Ramos (cell line): ENCODE measurements at regions not wholly inside any gene's neighbourhood (a gene's known extent, or its start where the extent isn't known, plus 50 kb on each side); places are given as distances from the start of the nearest gene placed in this dataset.
"Not testable (repeated sequence)": the region's sequence is repeated elsewhere in the genome, so short reads cannot be mapped to it uniquely, and the experiment has no call there.

ENCODE experiments used
- in situ Hi-C: fragments of 300-500 bp; cut with MboI; formaldehyde crosslinking; loops from one replicate; pipeline ENCODE4 v1.14.3; 2022; ENCODE audit warnings: low sequenced_read_pairs; ENCODE audit not compliant: unreplicated experiment

DNA sequence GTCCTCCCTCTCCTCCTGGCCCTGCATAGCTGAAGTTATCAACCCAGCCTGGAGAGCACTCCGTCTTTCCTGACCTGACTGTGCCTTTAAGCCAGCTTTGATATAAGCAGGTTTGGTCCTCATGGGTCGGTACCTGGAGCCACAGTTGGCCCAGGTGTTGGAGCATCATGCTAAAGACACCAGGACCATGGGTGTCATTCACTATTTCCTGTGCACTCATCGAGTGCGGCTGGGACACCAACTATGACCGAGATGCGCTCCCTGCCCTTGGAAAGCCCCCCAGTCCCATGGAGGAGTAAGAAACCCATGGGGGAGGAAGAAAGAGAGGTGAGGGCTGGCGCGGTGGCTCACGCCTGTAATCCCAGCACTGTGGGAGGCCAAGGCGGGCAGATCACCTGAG is 78.9 kb upstream of the CCND2 start:
- in situ Hi-C loops: no loop called here

DNA sequence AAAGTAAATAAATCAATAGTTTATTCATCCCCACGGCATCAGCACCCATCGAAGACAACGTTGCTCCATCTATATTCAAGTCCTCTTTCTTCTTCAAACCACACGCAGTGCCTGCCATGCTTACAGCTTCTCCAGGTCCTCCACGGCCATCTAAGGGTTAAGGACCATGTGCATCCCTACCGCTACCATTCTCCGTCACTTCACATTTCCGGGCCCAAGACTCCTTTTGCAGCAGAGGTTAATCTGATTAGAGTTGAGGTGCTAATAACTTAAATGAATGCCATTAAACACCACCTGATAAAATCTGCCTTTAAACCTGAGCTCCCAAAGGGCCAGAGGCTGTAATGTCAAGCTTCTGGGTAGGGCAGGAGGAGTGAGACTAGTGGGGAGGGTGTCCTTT is 79.7 kb upstream of the CCND2 start:
- in situ Hi-C loops: no loop called here

DNA sequence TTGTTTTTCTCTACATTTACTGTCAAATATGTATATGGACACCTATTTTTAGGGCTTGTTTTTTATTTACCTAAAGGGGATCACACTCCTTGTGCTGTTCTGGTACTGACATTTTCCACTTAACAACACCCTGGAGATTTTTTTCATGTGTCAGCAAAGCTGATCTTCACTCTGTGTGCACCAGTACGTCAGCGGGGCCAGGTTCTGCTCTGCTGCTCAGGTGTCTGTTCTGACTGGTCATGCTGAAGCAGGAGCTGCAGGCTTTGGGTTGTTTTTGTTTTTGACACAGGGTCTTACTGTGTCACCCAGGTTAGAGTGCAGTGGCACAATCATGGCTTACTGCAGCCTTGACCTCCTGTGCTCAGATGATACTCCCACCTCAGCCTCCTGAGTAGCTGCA is 81.9 kb upstream of the CCND2 start:
- in situ Hi-C loops: no loop called here

DNA sequence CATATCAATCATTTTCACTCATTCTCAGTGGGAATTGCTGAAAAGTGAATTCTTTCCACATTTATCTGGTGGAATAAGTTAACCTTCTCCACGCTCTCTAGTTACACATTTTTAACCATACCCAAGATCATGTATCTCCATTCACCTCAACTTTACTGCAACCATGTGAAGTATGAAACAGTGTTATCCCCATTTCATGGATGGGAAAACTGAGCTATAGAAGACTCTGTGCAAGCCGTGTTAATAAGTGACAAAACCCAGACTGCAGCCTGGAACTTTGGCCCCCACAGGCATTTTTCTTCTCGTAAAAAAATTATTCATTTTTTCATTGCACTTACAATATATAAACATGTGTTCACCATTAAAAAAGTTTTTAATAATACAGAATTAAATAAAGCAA is 82.4 kb upstream of the CCND2 start:
- in situ Hi-C loops: no loop called here

DNA sequence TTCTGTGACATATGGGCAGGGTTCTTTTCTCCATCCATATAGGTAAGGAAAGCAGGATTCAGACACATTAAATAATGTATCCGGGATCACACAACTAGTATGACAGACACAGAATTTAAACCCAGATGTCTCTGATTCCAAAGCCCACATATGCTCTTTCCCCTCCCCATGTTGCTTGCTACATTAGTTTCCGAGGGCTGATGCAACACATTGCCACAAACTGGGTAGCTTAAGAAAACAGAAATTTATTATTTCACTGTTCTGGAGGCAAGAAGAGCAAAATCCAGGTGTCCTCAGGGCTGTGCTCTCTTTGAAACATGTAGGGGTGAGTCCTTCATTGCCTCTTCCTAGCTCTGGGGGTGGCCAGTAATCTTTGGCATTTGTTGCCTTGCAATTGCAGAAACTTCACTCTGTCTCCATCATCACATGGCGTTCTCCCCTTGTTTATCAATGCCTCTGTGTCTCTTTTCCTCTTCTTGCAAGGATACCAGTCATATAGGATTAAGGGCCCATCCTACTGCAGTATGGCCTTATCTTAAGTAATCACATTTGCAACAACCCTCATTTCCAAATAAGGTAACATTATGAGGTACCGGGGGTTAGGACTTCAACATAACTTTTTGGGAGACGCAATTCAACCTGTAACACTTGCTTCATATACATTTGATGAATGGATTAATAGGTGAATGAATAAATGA is 83.0 kb upstream of the CCND2 start:
- in situ Hi-C loops: no loop called here

DNA sequence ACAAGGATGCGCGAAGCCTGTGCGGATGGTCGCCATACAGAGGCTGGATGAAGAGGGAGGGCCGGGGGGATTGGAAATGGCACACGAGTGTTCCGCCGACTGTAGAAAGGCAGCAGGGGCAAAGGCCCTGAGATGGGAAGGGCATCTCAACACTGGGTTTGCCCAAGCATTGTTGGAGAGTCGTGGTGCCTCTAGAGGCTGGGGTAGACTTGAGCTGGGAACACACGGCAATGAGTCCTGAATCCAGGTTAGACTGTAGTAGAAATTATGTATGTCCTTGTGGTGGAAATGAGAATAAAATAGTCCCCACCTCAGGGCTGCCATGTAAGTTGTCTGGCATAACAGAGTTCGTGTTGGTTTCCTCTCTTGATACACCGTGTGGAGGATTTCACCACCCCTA is 83.8 kb upstream of the CCND2 start:
- in situ Hi-C loops: no loop called here

DNA sequence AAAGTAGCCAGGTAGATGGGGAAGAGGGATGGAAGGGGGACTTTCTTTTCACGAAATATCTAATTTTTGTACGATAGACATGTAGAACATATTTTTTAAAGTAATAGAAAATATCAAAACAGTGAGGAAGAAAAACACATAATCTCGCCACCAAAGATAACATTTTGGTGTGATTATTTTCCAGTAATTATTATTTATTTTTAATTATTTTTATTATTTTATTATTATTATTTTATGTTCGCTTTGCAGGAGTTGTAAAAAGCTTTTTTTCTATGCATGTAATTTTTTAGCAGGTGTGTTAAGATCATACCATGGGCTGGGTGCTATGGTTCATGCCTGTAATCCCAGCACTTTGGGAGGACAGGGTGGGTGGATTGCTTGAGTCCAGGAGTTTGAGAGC is 85.6 kb upstream of the CCND2 start:
- in situ Hi-C loops: no loop called here

DNA sequence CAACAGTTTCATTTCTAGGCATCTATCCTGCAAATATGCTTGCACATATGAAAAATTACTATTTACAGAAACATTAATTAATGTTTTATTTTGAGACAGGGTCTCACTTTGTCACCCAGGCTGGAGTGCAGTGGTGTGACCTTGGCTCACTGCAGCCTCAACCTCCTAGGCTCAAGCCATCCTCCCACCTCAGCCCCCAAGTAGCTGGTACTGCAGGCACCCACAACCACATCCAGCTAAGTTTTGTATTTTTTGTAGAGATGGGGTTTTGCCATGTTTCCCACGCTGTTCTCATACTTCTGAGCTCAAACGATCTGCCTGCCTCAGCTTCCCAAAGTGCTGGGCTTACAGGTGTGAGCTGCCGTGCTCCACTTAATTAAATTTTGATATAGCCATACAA is 86.2 kb upstream of the CCND2 start:
- in situ Hi-C loops: not testable (repeated sequence)

DNA sequence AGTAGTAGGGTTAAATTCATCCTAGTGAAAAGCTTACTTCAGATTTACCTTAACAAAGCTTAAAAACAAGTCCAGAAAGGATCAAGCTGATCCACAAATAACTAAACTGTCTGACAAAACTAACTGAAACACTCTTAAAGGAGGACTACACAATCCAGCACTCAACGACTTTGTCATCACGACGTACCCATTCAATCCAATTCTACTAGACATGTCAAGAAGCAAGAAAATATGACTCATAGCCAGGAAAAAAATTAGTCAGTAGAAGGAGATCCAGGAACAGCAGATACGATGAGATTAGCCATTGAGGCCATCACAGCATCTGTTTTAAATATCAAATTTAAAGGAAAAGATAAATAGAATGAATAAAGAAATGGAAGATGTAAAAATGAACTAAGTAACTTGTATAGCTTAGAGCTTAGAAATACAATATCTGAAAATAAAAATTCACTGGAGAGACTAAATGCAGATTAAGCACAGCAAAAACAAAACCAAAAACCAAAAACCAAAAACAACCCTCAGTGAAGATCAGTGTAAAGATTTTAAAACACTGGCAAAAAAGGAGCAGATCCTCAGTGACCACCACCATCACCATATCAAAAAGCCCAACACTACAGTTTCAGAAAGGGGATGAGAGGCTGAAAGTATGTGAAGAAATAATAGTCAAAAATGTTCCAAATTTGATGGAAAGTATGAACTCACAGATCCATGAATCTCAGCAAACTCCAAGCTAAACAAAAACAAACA is 95.0 kb upstream of the CCND2 start:
- in situ Hi-C loops: no loop called here

DNA sequence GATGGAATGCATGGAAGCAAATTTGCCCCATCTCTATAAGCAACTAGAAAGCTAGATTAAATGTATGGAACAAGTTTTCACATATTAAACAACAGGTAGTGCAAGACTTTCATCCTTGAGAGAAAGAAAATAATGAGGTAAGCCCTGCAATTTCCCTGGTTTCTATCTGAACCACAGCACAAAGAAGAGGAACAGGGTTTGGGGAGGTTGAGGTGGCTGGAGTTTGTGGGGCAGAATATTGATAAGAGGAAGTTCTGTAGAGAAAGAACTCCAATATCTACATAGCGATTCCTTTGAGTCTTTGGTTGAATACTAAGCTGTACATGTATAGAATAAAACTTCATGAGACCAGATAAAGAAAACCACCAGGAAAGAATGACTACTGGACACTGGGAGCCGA is 96.3 kb upstream of the CCND2 start:
- in situ Hi-C loops: no loop called here

DNA sequence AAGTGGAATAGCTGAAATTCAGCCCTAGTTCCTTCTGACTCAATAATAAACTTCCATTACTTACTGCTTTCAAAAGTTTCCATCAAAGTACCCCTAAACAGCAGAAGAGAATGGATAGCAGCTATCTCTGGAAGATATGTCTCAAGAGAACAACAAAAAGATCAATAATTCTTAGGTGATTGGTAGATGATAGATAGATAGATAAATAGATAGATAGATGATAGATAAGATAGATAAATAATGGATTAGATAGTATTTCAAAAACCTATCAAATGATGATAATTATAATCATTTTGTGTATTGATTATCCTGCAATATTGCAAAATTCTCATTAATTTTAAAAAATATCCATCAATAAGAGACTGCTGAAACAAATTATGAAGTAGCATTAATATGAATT is 97.4 kb upstream of the CCND2 start:
- in situ Hi-C loops: no loop called here

DNA sequence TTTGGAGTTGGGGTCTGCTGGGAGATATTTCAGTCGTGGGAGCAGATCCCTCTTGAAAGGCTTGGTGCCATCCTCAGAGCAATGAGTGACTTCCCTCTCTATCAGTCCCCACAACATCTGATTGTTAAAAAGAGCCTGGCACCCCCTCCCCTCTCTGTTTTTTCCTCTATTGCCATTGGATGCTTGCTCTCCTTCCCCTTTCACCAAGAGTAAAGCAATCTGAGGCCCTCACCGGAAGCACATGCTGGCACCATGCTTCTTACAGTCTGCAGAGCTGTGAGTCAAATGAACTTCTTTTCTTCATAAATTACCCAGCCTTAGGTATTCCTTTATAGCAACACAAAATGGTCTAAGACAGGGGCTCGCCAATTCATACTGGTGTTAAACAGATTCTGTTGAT is 99.1 kb upstream of the CCND2 start:
- in situ Hi-C loops: no loop called here

DNA sequence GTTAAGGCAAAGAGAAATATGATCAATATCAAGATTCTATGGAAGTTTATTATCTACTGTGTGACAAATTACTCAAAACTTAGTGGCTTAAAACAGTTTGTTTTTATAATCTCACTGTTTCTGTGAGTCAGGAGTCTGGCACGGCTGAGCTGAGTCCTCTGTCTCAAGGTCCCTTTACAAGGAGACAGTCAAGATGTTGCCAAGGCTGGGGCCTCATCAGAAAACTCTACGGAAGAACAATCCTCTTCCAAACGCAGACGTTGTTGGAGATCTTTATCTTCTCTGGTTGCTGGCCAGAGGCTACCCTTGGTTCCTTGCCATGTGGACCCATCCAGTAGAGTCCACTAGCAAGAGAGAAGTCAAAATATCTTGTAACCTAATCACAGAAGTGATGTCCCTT is 100.6 kb upstream of the CCND2 start:
- in situ Hi-C loops: no loop called here

DNA sequence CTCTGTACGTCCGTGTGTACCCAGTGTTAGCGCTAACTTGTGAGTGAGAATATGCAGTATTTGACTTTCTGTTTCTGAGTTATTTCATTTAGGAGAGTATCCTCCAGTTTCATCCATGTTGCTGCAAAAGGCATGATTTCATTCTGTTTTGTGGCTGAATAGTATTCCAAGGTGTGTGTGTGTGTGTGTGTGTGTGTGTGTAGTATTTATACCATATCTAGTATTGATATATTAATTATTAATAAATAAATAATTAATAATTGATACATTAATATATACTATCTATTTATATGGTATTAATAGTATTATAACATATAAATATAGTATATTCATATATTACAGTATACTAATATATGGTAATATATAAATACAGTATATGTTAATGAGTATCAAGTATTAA is 101.8 kb upstream of the CCND2 start:
- in situ Hi-C loops: no loop called here

DNA sequence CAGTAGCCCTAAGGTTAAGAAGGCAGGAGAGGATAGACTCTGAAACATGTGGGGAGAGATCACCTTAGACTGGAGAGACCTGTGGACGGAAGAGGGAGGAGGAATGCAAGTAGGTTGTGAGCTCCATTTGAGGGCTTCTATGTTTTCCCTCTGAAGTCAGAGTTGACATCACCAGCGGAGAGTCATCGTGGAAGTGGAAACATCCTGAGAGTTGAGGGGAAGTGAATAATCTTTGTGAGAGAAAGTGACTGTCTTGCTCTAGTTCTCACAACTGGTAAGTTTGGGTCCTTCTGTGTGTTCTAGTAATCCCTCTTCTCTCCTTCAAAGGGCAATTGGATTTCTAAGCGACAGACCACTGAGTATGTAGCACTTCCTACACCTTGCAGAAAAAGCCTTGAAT is 103.6 kb upstream of the CCND2 start:
- in situ Hi-C loops: no loop called here

DNA sequence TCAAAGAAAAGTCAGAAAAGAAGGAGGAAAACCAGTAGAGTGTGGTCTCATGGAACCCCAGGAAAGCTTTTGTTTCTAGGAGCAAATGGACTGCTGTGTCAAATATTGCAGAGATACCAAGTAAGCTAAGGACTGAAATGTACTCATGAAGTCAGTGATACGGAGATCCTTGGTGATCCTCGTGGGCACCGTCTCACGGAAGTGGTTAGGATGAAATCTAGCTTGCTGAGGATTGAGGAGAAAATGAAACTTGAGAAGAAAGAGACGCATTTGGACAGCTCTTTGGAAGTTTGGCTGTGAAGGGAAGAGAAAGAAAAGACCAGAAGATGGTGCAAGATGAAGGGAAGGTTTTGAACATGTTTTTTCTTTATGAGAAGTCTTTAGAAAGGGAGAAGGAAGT is 104.0 kb upstream of the CCND2 start:
- in situ Hi-C loops: no loop called here

DNA sequence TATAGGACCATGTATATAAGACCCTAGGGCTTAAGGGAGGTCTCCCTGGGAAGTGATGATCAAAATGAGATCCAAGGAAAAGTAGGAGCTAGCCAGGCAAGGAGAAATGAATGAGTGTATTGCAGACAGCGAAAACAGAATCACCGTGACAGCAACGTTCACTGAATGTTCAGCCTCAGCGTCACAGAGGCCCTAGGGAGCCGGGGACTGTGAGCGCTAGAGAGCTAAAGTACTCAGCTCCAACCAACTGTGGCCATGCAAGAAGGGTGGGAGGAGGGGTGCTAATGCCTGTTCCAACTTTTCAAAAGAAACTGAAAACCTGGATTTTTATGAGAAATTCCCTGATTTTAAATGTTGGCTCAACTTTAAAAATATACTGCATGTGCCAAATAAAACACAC is 105.5 kb upstream of the CCND2 start:
- in situ Hi-C loops: no loop called here

DNA sequence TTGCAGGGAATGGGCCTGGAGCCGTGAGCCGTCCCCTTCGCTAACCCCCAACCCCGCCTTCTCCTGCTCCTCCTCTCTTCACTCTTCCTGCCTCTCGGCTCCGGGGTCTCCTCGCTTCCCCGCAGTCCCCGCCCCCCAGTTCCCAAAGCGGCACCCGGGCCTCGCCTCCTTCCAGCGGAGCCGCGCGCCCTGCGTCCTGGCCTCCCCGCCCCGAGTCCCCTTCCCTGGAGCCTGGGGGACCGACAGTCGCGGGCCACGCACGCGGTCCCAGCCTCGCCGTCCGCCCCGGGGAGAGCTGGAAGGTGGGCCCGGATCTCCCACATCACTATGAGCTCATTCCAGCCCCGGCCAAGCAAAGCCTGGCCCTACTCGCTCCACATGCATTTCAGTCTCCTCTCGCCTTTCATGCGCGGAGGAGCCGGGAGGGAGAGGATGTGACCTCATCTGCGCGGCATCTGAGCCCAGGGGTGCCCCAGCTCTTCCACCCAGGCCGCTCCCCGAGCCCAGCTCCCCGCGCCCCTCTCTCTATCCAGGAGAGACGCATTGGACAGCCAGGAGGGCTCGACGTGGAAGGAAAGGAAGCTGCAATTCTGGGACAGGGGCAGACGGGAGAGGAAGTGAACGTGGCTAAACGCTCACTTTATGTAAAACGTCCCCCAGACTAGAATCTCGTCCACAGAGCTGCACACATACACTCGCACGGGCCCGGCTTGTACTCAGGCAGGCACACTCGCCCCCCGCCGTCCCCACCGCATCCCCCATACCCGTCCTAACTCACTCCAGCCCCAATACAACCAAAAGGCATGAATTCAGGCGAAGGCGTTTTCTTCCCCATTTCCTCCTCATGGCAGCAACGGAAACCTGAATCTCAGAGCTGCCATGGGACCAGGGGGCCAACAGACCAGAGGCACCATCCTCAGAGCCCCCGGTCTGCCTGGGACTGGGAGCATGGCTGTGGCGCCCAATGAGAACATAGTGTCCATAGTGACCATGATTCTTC is 108.7 kb upstream of the CCND2 start:
- in situ Hi-C loops: no loop called here

DNA sequence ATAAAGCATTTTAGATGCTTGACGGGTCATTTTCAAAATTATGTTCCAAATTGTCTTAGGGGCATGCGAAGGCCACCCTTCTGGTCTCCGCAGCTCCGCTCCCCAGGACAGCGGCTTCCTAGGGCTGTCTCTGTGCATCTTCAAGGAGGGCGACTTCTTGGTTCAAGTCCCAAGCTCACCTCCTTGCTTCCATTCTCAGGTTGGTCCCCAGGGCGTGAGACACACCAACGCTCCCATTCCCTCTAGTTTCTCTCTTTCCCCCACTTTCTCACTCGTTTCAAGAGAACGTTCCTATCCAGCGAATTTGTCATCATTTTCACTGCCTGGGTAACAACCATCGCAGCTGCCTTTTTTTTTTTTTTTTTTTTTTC is 109.4 kb upstream of the CCND2 start:
- in situ Hi-C loops: no loop called here

DNA sequence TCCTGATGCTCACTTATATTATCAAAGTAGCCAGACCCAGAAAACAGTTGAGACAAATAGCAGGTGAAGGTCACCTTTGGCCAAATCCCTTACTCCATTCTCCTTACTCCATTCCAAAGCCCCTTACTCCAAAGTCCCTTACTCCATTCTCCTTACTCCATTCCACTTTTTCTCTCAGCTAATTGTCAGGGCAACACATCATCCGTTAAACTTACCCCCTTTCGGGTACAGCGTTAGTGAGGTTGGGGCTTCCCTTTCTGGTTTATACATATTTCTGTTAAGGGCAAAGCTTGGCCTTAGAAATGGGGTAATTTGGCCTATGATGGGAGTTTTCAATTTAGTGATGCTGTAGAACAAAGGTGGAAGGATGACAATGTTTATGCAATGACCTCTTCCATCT is 111.8 kb upstream of the CCND2 start:
- in situ Hi-C loops: no loop called here
